Lower leg skin (tissue), 4 donors: ENCODE measurements at regions not wholly inside any gene's neighbourhood (a gene's known extent, or its start where the extent isn't known, plus 50 kb on each side); places are given as distances from the start of the nearest gene placed in this dataset.
"Not testable (repeated sequence)": the region's sequence is repeated elsewhere in the genome, so short reads cannot be mapped to it uniquely, and the experiment has no call there.

ENCODE experiments used
- DNase-seq, 2 donors: peaks; one replicate each; pipeline ENCODE4 v3.0.0-alpha.2; 2019; ENCODE audit warnings: low spot score in 2 of 2
- H3K4me3 ChIP-seq: fragments of 200-600 bp; sonication (generic); 2 replicates; pipeline ENCODE4 v1.5.1; 2017; ENCODE audit warnings: mild to moderate bottlenecking, low read depth; ENCODE audit not compliant: poor library complexity, severe bottlenecking
- CTCF ChIP-seq, 3 donors: fragments of 450-650 bp; IDR thresholded peaks; one replicate each; pipeline ENCODE4 v1.5.1; 2016; ENCODE audit warnings: antibody characterized with exemption in 3 of 3, mild to moderate bottlenecking in 3 of 3, moderate library complexity in 2 of 3
- POLR2A ChIP-seq, 2 donors: fragments of 450-650 bp; IDR thresholded peaks; one replicate each; pipeline ENCODE4 v1.6.1; 2016 to 2017; ENCODE audit warnings: antibody characterized with exemption in 2 of 2, mild to moderate bottlenecking in 1 of 2, moderate library complexity in 1 of 2
- WGBS, 2 donors: methylation state at CpG; one replicate each; pipeline ENCODE4 v1.1.5; 2018; 5-methylcytosine and 5-hydroxymethylcytosine counted together
- intact Hi-C: fragments of 100-400 bp; cut with DNase I; formaldehyde crosslinking; loops from one replicate; pipeline ENCODE4 v1.15.0; 2023; ENCODE audit warnings: low total_unique reads

GRCh38 chr2:131584380-131584779, 56.7 kb downstream of the CCDC74A start:
- H3K4me3 ChIP-seq, result no peak overlapping the region
- 84 to 87% methylated on average over 3 of the region's 3 CpGs for WGBS, 2 donors
- TF ChIP-seq POLR2A (IDR thresholded peaks at IDR 0.05), result no peak
- TF ChIP-seq CTCF (IDR thresholded peaks at IDR 0.05), result no peak
- intact Hi-C loops, result no loop called here
- no peak for DNase-seq

GRCh38 chr2:131584940-131585339, 57.3 kb downstream of the CCDC74A start:
- DNase-seq, result no peak
- H3K4me3 ChIP-seq, result no peak overlapping the region
- intact Hi-C loops, result no loop called here
- TF ChIP-seq POLR2A (IDR thresholded peaks at IDR 0.05) (no peak), CTCF (IDR thresholded peaks at IDR 0.05) (no peak)
- WGBS, 2 donors, result 76 to 85% methylated on average over 4 of the region's 4 CpGs

- intact Hi-C loops, result no loop called here
- 69 to 71% methylated on average over 5 of the region's 5 CpGs for WGBS, 2 donors
These were observed 60.6 kb downstream of the CCDC74A start for GRCh38 chr2:131588152-131588873.

GRCh38 chr2:131589126-131589525, 61.4 kb downstream of the CCDC74A start:
- DNase-seq, intact Hi-C loops, H3K4me3 ChIP-seq: not testable (repeated sequence)
- WGBS, 2 donors, result 75 to 87% methylated on average over 5 to 6 of the region's 6 CpGs

More at GRCh38 chr2:131588152-131588873, 60.6 kb downstream of the CCDC74A start:
- H3K4me3 ChIP-seq, result no peak overlapping the region
- no peak for DNase-seq
- no peak for TF ChIP-seq CTCF (IDR thresholded peaks at IDR 0.05)
- no peak for TF ChIP-seq POLR2A (IDR thresholded peaks at IDR 0.05)

- TF ChIP-seq CTCF (IDR thresholded peaks at IDR 0.05) (no peak), POLR2A (IDR thresholded peaks at IDR 0.05) (no peak)
- 81 to 91% methylated on average over 7 to 8 of the region's 8 CpGs for WGBS, 2 donors
These were observed 62.7 kb downstream of the CCDC74A start for GRCh38 chr2:131590366-131590765.

GRCh38 chr2:131590896-131591295, 63.2 kb downstream of the CCDC74A start:
- no peak overlapping the region for H3K4me3 ChIP-seq
- WGBS, 2 donors, result 89 to 90% methylated on average over 38 of the region's 39 CpGs
- intact Hi-C loops, result no loop called here
- no peak for DNase-seq
- TF ChIP-seq POLR2A (IDR thresholded peaks at IDR 0.05) (no peak), CTCF (IDR thresholded peaks at IDR 0.05) (no peak)

More at GRCh38 chr2:131590366-131590765, 62.7 kb downstream of the CCDC74A start:
- no peak overlapping the region for H3K4me3 ChIP-seq
- intact Hi-C loops, result no loop called here
- DNase-seq, result no peak

- intact Hi-C loops, DNase-seq, H3K4me3 ChIP-seq: not testable (repeated sequence)
- WGBS, 2 donors, result 33 to 39% methylated on average over 5 of the region's 5 CpGs
These were observed 68.9 kb downstream of the CCDC74A start for GRCh38 chr2:131596561-131596960.

- H3K4me3 ChIP-seq, DNase-seq, intact Hi-C loops: not testable (repeated sequence)
- 70 to 74% methylated on average over 5 of the region's 5 CpGs for WGBS, 2 donors
These were observed 74.8 kb downstream of the CCDC74A start for GRCh38 chr2:131602444-131602843.

- H3K4me3 ChIP-seq, DNase-seq, intact Hi-C loops: not testable (repeated sequence)
- 76 to 91% methylated on average over 2 of the region's 2 CpGs for WGBS, 2 donors
These were observed 77.0 kb downstream of the CCDC74A start for GRCh38 chr2:131604652-131605051.

- WGBS, 2 donors, result 47 to 62% methylated on average over 1 of the region's 1 CpG
- DNase-seq, H3K4me3 ChIP-seq, intact Hi-C loops: not testable (repeated sequence)
These were observed 78.7 kb downstream of the CCDC74A start for GRCh38 chr2:131606366-131606765.
